ENCODE measurements at regions not wholly inside any gene's neighbourhood (a gene's known extent, or its start where the extent isn't known, plus 50 kb on each side); places are given as distances from the start of the nearest gene placed in this dataset.

GRCh38 chr2:195331966-195332365 lies 325.1 kb upstream of the SLC39A10 start:
- TF ChIP-seq POLR2A (IDR thresholded peaks at IDR 0.05): no peak
- no peak for TF ChIP-seq CTCF (IDR thresholded peaks at IDR 0.05 in 4 of 5, conservative IDR thresholded peaks at IDR 0.05 in 1 of 5)
